GM23338 (cell line): ENCODE measurements at regions not wholly inside any gene's neighbourhood (a gene's known extent, or its start where the extent isn't known, plus 50 kb on each side); places are given as distances from the start of the nearest gene placed in this dataset.

Experiments used
- ATAC-seq: fragments of 200-7000 bp; cut with Tn5 transposase; 3 replicates; pipeline ENCODE4 v1.9.1; 2020
- DNase-seq: peaks from one replicate; pipeline ENCODE4 v3.0.0-alpha.2; 2015; ENCODE audit warnings: low spot score
- H2AFZ ChIP-seq: fragments of 200-600 bp; sonication (generic); 2 replicates; pipeline ENCODE4 v1.8.0; 2016; ENCODE audit warnings: antibody characterized with exemption, mild to moderate bottlenecking, moderate library complexity
- H3F3A ChIP-seq: fragments of 200-600 bp; sonication (generic); replicated peaks from 2 replicates; pipeline ENCODE4 v1.8.0; 2017; ENCODE audit warnings: antibody characterized with exemption, mixed run types, low read depth
- H3K27ac ChIP-seq: fragments of 200-600 bp; sonication (generic); 2 replicates; pipeline ENCODE4 v1.6.1; 2016; ENCODE audit warnings: low read depth
- H3K27me3 ChIP-seq: fragments of 200-600 bp; sonication (generic); 2 replicates; pipeline ENCODE4 v1.8.0; 2016; ENCODE audit warnings: mild to moderate bottlenecking, mixed run types, moderate library complexity; ENCODE audit not compliant: insufficient read depth
- H3K36me3 ChIP-seq: fragments of 200-600 bp; sonication (generic); 2 replicates; pipeline ENCODE4 v1.8.0; 2016; ENCODE audit warnings: mild to moderate bottlenecking; ENCODE audit not compliant: insufficient read depth
- H3K4me1 ChIP-seq: fragments of 200-600 bp; sonication (generic); 2 replicates; pipeline ENCODE4 v1.8.0; 2016; ENCODE audit warnings: mild to moderate bottlenecking, moderate library complexity; ENCODE audit not compliant: insufficient read depth
- H3K4me2 ChIP-seq: fragments of 200-600 bp; sonication (generic); 2 replicates; pipeline ENCODE4 v1.7.1; 2017; ENCODE audit warnings: mixed run types
- H3K4me3 ChIP-seq: fragments of 200-600 bp; sonication (generic); 2 replicates; pipeline ENCODE4 v1.6.1; 2016; ENCODE audit warnings: mixed run types
- H3K79me2 ChIP-seq: fragments of 200-600 bp; sonication (generic); replicated peaks from 2 replicates; pipeline ENCODE4 v1.8.0; 2017; ENCODE audit warnings: mild to moderate bottlenecking; ENCODE audit not compliant: insufficient read depth
- H3K9me2 ChIP-seq: fragments of 200-600 bp; sonication (generic); 2 replicates; pipeline ENCODE4 v1.8.0; 2017; ENCODE audit not compliant: insufficient read depth
- H4K20me1 ChIP-seq: fragments of 200-600 bp; sonication (generic); replicated peaks from 2 replicates; pipeline ENCODE4 v1.8.0; 2017; ENCODE audit warnings: mild to moderate bottlenecking; ENCODE audit not compliant: insufficient read depth
- H3K27ac Mint-ChIP-seq: 2 replicates; pipeline ENCODE4 v1.8.0; 2020; ENCODE audit warnings: inconsistent platforms, mild to moderate bottlenecking, moderate library complexity, mixed read lengths
- H3K27me3 Mint-ChIP-seq: 3 replicates; pipeline ENCODE4 v1.8.0; 2022; ENCODE audit warnings: low read depth, mild to moderate bottlenecking, moderate library complexity, mixed read lengths, inconsistent platforms; ENCODE audit not compliant: insufficient read depth, poor library complexity
- H3K36me3 Mint-ChIP-seq: 3 replicates; pipeline ENCODE4 v1.8.0; 2021; ENCODE audit warnings: low read depth, mild to moderate bottlenecking, inconsistent platforms, moderate library complexity, mixed read lengths
- H3K4me1 Mint-ChIP-seq: 3 replicates; pipeline ENCODE4 v1.8.0; 2020; ENCODE audit warnings: mild to moderate bottlenecking, inconsistent platforms, mixed read lengths
- H3K4me3 Mint-ChIP-seq: 3 replicates; pipeline ENCODE4 v1.8.0; 2021; ENCODE audit warnings: moderate library complexity, mild to moderate bottlenecking, inconsistent platforms, mixed read lengths
- H3K9me3 Mint-ChIP-seq: 3 replicates; pipeline ENCODE4 v1.8.0; 2020; ENCODE audit warnings: moderate library complexity, mild to moderate bottlenecking, inconsistent platforms, mixed read lengths
- CREB1 ChIP-seq: fragments of 250-450 bp; sonication (Bioruptor Pico); IDR thresholded peaks from 2 replicates; pipeline ENCODE4 v1.5.0; 2020; ENCODE audit warnings: low read depth, mild to moderate bottlenecking, moderate library complexity
- CTCF ChIP-seq, 2 experiments: fragments of 200-600 bp in 1 of 2; sonication (generic) in 1 of 2; conservative IDR thresholded peaks; 2 replicates each; pipeline versions ENCODE4 v1.5.1 to v1.6.1; 2016 to 2017; ENCODE audit warnings: antibody characterized with exemption in 2 of 2, low read depth in 2 of 2, mild to moderate bottlenecking in 2 of 2, moderate library complexity in 1 of 2
- ETS1 ChIP-seq: IDR thresholded peaks from 2 replicates; pipeline ENCODE4 v1.6.1; 2016; ENCODE audit warnings: antibody characterized with exemption
- EZH2 ChIP-seq: fragments of 200-600 bp; sonication (generic); IDR thresholded peaks from one replicate; pipeline ENCODE4 v1.8.0; 2017; ENCODE audit warnings: antibody characterized with exemption, mild to moderate bottlenecking, low read depth; ENCODE audit not compliant: unreplicated experiment
- EZH2phosphoT487 ChIP-seq: fragments of 200-600 bp; sonication (generic); IDR thresholded peaks from one replicate; pipeline ENCODE4 v1.8.1; 2018; ENCODE audit warnings: antibody characterized with exemption; ENCODE audit not compliant: unreplicated experiment
- JUNB ChIP-seq: IDR thresholded peaks from one replicate; pipeline ENCODE4 v1.6.1; 2016; ENCODE audit warnings: antibody characterized with exemption; ENCODE audit not compliant: unreplicated experiment
- NANOG ChIP-seq: IDR thresholded peaks from 2 replicates; pipeline ENCODE4 v1.6.1; 2016; ENCODE audit warnings: antibody characterized with exemption, borderline replicate concordance
- POLR2AphosphoS5 ChIP-seq: IDR thresholded peaks from 2 replicates; pipeline ENCODE4 v1.6.1; 2016; ENCODE audit warnings: antibody characterized with exemption, low read depth
- REST ChIP-seq: IDR thresholded peaks from one replicate; pipeline ENCODE4 v1.6.1; 2018; ENCODE audit warnings: antibody characterized with exemption; ENCODE audit not compliant: unreplicated experiment
- STAT1 ChIP-seq: IDR thresholded peaks from one replicate; pipeline ENCODE4 v1.6.1; 2016; ENCODE audit warnings: antibody characterized with exemption; ENCODE audit not compliant: unreplicated experiment
- ZNF114 ChIP-seq: fragments of 250-450 bp; sonication (Bioruptor Pico); IDR thresholded peaks from 2 replicates; pipeline ENCODE4 v1.5.0; 2020; ENCODE audit warnings: mild to moderate bottlenecking, moderate library complexity
- ZNF331 ChIP-seq: fragments of 250-450 bp; sonication (Bioruptor Pico); IDR thresholded peaks from 2 replicates; pipeline ENCODE4 v1.5.0; 2020; ENCODE audit warnings: low read depth, mild to moderate bottlenecking, moderate library complexity

- Mint-ChIP-seq H3K27me3 (no peaks in the 10 kb centered on the region), H3K4me1 (peaks cover 36% of the 10 kb centered on the region), H3K36me3 (no peaks in the 10 kb centered on the region; the same call in 2 of the 3 replicates), H3K9me3 (0 out of 3 replicates have a peak, but pooled peaks cover 2% of the 10 kb centered on the region), H3K4me3 (no peak overlapping the region), H3K27ac (no peak overlapping the region)
- TF ChIP-seq NANOG (no peak), CREB1 (CRISPR knock-in tag) (no peak)
- Histone ChIP-seq H2AFZ (peak overlapping the region; percentile 23; the same call in 1 of the 2 replicates), H3K4me2 (no peak overlapping the region), H3K9me2 (0 out of 2 replicates have a peak, but pooled peaks cover 3% of the 10 kb centered on the region), H3K27me3 (no peaks in the 10 kb centered on the region), H3K36me3 (no peaks in the 10 kb centered on the region), H4K20me1 (no peaks in the 10 kb centered on the region), H3K79me2 (no peaks in the 10 kb centered on the region), H3K27ac (no peak overlapping the region), H3F3A (0 out of 2 replicates have a peak, but pooled peaks cover 6% of the 10 kb centered on the region), H3K4me1 (peaks cover 33% of the 10 kb centered on the region), H3K4me3 (no peak overlapping the region)
- DNase-seq: no peak
- ATAC-seq: no peak
These were observed 479.0 kb downstream of the DISC1 start for GRCh38 chr1:232105561-232105960.

GRCh38 chr1:232101231-232101630 is 474.6 kb downstream of the DISC1 start:
- Histone ChIP-seq H3K27me3 (no peaks in the 10 kb centered on the region), H3F3A (no peaks in the 10 kb centered on the region), H3K79me2 (no peaks in the 10 kb centered on the region), H2AFZ (no peak overlapping the region), H3K36me3 (peaks cover 7% of the 10 kb centered on the region; the same call in 1 of the 2 replicates), H3K27ac (no peak overlapping the region), H3K9me2 (0 out of 2 replicates have a peak, but pooled peaks cover 3% of the 10 kb centered on the region), H3K4me3 (no peak overlapping the region), H3K4me1 (peaks cover 11% of the 10 kb centered on the region), H3K4me2 (no peak overlapping the region), H4K20me1 (no peaks in the 10 kb centered on the region)
- TF ChIP-seq EZH2 (no peak), ZNF114 (no peak), EZH2phosphoT487 (no peak), ZNF331 (CRISPR knock-in tag) (no peak), ETS1 (no peak), POLR2AphosphoS5 (no peak)
- H3K9me3 Mint-ChIP-seq: peaks cover 24% of the 10 kb centered on the region
- peaks cover 19% of the 10 kb centered on the region for H3K36me3 Mint-ChIP-seq
- H3K4me1 Mint-ChIP-seq: peaks cover 10% of the 10 kb centered on the region
- ATAC-seq (no peak), DNase-seq (no peak)
- no peak overlapping the region for H3K4me3 Mint-ChIP-seq
- no peak overlapping the region for H3K27ac Mint-ChIP-seq
- H3K27me3 Mint-ChIP-seq: no peaks in the 10 kb centered on the region

- Mint-ChIP-seq H3K27ac (no peak overlapping the region), H3K4me1 (no peaks in the 10 kb centered on the region), H3K9me3 (peaks cover 24% of the 10 kb centered on the region), H3K27me3 (no peaks in the 10 kb centered on the region), H3K4me3 (no peak overlapping the region), H3K36me3 (peaks cover 19% of the 10 kb centered on the region)
- no peaks in the 10 kb centered on the region for H3K27me3 ChIP-seq
- H3K9me2 ChIP-seq: no peaks in the 10 kb centered on the region
- H4K20me1 ChIP-seq: no peaks in the 10 kb centered on the region
- H3K4me1 ChIP-seq: no peaks in the 10 kb centered on the region
- H3K27ac ChIP-seq: no peak overlapping the region
- ATAC-seq (no peak), DNase-seq (no peak)
- H2AFZ ChIP-seq: no peak overlapping the region
- peaks cover 7% of the 10 kb centered on the region; the same call in 1 of the 2 replicates for H3K36me3 ChIP-seq
- no peaks in the 10 kb centered on the region for H3K79me2 ChIP-seq
- H3K4me3 ChIP-seq: no peak overlapping the region
- no peak overlapping the region for H3K4me2 ChIP-seq
- no peaks in the 10 kb centered on the region for H3F3A ChIP-seq
- TF ChIP-seq STAT1 (no peak), NANOG (no peak), ZNF331 (CRISPR knock-in tag) (no peak), POLR2AphosphoS5 (no peak), ETS1 (no peak), REST (no peak), EZH2phosphoT487 (no peak), JUNB (no peak), CTCF (conservative IDR thresholded peaks at IDR 0.05; ENCODE audit: low read depth in 2 of 2) (no peak), CREB1 (CRISPR knock-in tag) (no peak), EZH2 (no peak)
These were observed 470.2 kb downstream of the DISC1 start for GRCh38 chr1:232096751-232097150.
